GM19452 (cell line): ENCODE measurements at regions not wholly inside any gene's neighbourhood (a gene's known extent, or its start where the extent isn't known, plus 50 kb on each side); places are given as distances from the start of the nearest gene placed in this dataset.
"Not testable (repeated sequence)": the region's sequence is repeated elsewhere in the genome, so short reads cannot be mapped to it uniquely, and the experiment has no call there.

Experiments used
- ATAC-seq: cut with Tn5 transposase; IDR thresholded peaks from one replicate; pipeline ENCODE4 v1.9.1; 2021; ENCODE audit not compliant: unreplicated experiment

DNA sequence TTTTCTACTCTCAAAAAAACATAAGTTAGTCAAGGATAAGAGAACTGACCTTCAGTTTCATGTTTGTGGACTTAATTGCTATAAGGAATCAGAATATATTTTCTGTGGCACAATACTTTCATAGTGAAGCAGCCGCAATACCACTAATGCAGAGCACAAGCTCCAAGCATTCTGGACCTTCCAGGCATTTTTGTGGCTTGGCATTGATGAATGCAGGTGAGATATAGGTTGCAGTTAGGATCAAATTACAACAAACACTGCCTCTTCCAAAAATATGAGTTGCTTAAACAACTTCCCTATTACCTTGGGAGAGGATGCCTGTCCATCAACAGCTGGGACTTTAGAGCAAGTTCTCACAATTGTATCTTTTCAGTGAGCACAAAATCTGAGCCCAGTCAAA is 162.8 kb upstream of the RSPO3 start:
- ATAC-seq, result no peak

DNA sequence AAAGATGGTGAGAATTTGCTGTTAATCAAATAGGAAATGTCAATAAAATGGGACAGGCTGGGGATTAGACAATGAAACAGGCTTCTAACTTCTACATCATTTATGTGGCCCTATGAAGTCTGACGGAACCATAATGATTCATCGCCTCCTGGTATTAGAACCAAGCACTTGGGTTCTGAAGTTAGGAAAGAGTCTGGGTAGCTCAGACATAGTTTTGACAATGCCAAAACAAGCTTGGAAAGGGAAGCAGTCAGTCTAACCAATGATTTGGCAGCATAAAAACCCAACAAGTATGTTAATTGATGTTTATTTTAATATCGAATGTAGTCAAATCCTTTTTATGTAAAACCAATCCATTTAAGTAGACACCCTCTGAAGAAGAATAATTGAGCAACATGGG is 160.8 kb upstream of the RSPO3 start:
- no peak for ATAC-seq

DNA sequence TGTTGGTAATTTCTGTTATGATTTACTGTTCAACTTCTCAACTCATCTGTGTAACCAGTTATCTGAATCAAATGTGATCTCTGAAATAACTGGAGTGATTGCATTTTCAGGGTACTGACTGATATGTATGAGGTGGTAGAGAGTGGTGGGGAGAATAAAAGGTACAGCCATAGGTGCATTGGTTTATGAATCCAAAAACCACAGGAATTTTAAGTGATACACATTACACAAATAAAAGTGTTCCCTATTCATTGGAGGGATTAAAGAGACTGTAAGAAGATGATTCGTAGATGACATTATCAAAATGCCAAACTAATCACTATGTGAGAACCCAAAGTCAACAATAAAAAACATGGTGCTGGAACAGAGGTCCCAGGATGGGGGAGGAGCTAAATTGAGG is 158.7 kb upstream of the RSPO3 start:
- ATAC-seq, result no peak

DNA sequence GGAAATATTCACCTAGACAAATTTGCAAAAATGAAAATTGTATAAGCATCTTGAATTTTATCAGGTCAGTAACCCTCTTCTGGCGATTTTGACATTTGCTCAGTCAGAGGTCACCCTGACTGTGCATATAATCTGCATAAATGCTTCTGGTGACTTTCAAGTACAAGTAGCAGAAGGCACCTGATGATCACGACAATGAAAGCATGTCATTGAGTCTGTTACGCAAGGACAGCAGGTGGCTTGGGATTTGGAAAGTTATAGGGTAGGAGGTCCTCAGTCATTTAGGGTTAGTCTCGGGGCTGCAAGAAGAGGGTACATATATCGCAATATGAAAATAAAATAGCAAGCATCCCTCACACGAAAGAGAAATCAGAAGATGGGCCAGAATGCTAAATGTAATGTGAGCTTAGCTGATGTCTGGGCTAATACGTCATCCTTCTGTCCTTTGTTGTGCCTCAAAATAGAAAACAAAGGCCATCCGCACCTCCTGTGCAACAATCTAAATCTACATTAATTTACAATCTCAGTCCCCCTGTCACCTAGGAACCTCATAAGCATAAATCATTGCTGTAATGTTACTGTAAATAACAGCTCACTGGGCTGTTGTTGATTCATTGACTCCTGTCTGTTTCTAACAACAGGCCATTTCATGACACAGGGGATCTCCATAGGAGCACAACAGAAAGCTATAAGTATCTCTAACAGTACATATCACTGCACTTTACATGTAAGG is 155.2 kb upstream of the RSPO3 start:
- ATAC-seq, result no peak

DNA sequence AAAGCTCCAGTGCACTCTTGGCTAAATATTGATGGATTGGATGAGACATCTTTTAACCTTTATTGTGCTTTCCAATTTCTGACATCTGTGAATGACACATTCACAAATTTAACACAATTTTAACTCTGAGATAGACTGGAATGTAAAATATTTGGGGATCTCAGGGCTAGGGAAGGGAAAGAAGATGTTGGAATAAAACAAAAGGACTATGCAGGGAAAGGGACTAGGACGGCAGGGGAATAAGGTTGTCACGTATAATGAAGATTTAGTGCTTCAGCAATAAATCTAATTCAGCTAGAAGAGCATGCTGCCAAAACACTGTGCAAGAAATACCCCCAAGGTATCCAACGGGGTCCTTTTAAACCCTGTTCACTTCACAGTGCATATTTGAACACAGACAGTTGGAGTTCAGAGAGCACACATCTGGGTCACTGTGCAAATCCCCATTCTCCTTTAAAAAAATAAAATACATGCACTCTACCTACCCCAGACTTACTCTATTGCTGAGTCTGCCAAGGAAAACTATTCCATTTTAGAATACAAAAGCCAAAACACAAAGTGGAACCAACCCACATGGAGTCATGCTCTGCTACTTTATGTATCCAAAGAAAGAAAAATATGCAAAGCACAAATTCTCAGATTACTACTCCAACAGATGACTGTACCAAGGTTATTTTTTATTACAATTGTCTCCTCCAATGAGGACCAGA is 151.0 kb upstream of the RSPO3 start:
- no peak for ATAC-seq

DNA sequence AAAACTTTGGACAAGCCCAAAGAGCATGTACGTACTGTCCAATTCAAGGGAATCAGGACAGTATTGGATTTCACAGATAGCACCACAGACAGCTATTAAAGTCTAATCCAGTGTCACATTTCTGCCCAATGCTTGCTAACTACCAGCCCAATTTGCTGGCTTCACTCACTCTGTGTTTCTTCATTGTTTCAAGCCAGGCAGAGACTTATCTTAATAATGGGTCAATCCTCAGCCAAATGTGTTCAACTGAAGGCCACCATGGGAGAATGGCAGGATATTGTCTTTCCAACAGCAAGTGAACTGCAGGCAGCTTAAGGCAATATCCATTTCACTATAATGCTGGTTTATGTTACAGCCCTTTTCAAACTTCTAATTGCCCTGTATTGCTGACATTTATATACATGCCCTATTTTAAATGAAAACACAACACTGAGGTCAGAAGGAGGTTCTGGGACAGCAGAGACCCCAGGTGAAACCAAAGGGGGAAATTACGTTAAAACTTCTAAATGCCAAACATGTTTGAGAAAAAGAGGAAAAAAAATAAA is 142.1 kb upstream of the RSPO3 start:
- no peak for ATAC-seq

DNA sequence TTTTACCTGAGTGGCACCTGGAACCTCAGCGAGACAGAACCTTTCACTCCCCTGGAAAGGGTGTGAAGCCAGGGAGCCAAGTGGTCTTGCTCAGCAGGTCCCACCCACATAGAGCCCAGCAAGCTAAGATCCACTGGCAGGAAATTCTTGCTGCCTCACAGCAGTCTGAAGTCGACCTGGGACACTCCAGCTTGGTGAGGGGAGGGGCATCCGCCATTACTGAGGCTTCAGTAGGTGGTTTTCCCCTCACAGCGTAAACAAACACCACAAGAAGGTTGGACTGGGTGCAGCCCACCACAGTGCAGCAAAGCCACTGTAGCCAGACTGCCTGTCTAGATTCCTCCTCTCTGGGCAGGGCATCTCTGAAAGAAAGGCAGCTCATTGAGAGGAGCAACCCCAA is 134.7 kb upstream of the RSPO3 start:
- no peak for ATAC-seq

DNA sequence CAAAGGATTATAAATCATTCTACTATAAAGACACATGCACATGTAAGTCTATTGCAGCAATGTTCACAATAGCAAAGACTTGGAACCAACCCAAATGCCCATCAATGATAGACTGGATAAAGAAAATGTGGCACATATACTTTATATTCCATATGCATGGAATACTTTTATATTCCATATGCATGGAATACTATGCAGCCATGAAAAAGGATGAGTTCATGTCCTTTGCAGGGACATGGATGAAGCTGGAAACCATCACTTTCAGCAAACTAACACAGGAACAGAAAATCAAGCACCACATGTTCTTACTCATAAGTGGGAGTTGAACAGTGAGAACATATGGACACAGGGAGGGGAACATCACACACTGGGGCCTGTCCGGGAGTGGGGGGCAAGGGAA is 130.3 kb upstream of the RSPO3 start:
- not testable (repeated sequence) for ATAC-seq

DNA sequence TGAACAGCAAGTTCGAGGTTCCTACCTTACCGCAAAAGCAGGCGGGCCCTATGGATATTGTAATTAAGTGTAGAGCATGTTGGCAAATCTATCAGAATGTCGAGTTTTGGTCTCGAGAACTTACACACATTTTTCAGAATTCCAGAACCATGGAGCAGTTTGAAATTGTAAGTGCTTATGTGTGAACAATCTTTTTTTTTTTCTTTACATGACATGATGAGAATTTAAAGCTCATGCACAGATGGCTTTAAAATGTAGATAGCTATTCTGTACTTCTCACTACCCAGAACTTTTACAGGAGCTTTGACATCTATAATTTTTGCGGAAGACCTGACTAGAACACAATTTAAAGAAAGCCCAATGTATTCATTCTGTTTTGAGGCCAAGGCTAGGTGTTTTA is 117.8 kb upstream of the RSPO3 start:
- no peak for ATAC-seq

DNA sequence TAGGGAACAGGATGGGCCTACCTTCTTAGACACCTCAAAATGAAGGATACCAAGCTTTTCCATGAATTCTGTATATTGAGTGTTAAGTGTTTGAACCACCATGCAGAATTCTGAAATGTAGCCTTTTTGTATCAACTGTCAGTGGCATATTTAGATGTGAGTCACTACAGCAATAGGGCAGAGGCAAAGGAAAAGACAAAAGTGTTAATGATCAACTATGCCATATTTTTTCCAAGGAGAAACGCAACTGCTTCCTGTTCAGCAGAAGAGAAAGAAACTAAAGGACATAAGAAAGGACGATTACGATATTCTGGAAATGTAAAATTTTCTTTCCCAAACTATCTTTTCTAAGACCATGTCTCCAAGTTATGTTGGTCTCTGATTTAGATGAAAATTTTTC is 104.6 kb upstream of the RSPO3 start:
- ATAC-seq, result no peak

DNA sequence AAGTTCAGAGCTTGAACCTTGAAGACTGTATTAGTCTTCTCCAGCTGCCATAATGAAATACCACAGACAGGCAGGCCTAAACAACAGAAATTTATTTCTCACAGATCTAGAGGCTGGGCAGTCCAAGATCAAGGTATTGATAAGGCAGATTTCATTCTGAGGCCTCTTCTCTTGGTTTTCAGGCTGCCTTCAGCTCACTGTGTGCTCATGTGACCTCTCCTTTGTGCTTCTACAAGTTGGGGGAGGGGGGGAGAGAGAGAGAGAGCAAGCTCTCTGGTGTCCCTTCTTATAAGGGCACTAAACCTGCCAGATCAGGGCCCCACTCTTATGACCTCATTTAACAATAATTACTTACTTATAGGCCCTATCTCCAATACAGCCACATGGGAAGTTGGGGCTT is 102.6 kb upstream of the RSPO3 start:
- no peak for ATAC-seq

DNA sequence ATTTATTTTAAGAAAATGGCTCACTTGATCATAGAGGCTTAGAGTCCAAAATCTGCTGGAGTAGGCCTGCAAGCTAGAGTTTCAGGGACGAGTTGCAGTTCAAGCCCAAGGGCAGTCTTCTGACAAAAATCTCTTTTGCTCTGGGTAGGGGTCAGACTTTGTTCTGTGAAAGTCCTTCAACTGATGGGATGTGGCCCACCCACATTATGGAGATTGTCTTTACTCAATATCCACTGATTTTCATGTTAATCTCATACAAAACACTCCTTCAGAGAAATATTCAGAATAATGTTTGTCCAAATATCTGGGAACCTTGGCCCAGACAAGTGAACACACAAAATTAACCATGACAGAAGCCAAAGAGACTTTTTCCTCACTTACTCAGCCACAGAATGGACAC is 98.6 kb upstream of the RSPO3 start:
- ATAC-seq, result no peak

DNA sequence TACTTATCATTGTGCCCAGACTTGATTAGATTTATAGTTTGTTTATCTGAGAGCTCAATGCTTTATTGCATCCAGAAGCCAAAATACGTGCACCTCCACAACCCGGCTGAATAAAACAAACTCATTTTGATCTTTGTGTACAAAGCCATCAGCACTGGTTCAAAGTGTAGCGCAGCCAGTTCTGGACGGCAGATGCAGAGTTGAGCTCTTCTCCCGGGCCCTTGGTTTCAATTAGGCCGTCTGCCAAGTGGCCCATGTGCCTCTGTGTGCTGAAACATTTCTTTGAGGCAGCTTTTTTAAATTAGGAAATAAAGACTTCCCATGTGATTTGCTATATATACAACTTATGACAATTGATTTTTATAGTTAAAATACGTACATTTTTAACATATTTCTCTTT is 96.2 kb upstream of the RSPO3 start:
- no peak for ATAC-seq

DNA sequence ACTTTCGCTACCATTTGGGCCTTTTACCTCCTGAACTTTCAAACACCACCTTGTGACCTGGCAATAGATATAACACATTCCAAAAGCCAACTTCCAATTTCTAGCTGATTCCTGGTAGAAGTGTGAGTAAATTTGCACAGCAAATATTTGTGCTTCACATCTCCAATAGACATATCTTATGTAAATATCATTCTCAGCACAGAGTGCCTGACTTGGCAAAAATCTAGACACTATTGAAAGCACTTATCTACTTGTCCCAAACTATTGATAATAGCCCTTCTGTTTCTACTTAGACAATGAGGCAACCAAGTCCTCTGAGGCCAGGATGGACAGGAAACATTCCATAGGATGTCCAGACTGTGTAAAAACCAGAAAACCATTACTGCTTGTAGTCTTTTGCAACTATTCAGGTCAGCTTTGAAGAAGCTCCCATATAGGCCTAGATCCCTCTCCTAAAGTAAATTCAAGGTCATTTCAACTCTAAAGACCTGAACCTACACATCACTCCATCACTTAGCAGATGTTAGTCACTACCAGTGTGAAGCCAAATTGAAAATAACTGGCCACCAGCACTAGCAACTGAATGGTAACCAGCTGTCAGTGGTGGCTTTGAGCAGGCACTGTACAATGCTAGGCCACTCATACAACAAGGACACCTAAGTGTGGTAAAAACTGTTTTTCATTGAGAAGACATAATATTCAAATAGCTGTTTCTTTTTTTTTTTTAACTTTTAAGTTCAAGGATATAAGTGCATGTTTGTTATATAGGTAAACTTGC is 95.3 kb upstream of the RSPO3 start:
- no peak for ATAC-seq

DNA sequence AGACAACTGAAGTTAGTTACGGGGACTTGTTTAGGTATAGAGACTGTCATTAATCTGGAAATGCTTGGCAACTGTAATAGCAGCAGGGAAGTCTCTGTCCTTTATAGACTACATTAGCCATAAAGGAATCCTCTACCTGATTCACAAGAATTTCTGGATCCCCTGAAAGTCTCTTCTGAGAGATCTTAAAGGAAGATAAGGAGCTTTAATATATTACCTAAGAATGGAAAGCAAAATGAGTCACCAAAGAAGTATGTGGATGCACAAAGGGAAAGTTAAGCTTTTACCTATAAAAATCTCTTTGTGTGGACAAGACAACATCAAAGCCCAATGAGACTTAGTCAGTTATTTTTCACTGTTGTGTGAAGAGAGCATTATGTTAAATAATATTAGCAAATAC is 92.2 kb upstream of the RSPO3 start:
- ATAC-seq, result no peak

DNA sequence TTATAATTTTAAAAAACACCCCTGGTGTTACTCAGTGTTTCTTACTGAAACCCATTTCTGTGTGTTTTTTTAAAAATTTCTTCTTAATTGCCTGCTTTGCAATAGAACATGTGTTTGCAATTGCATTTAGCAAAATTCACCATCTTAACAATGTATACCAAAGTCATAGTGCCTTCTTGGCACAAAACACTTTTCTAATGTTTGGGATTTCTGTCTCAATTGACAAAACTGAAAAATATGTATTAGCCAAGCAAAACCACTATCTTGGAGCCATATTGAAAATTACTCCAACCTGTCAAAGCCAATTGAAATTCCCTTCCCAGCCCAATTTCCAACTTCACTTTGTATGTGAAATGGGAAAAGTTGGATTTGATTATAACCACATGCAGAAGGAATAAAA is 88.4 kb upstream of the RSPO3 start:
- no peak for ATAC-seq

DNA sequence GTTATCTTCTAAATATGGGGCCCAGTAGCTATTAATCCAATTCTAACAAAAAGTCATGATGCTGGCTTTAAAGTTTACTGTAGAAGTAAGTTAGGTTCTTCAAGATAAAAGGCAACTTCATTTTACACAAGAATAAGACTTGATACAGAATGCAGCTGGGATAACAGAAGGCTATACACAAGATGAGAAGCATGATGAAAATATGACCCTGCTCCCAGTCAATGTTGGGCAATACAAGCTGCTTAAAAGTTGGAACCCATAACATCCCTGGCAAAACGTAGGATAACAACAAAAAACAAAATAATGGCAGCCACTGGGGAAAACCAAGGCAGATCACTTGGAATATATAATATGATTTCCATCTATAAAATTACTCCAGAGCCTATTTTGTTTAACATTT is 87.6 kb upstream of the RSPO3 start:
- ATAC-seq, result no peak

DNA sequence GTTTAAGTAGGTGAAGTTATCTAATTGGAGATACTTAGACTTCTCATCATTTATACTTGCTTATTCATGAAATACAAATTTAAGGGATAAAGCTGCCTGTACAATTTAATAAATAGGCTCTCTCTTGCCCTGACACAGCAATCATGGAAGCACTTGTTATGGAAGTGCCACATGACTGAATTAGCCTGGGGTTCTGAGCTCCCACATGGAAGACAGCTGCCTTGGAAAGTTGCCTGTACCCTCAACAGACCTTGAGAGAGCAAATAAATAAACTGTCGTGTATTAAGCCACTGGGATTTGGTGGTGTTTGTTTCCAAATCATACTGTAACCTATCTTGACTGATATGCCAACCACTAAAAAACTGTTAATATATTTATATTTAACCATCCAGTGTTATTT is 87.0 kb upstream of the RSPO3 start:
- no peak for ATAC-seq

DNA sequence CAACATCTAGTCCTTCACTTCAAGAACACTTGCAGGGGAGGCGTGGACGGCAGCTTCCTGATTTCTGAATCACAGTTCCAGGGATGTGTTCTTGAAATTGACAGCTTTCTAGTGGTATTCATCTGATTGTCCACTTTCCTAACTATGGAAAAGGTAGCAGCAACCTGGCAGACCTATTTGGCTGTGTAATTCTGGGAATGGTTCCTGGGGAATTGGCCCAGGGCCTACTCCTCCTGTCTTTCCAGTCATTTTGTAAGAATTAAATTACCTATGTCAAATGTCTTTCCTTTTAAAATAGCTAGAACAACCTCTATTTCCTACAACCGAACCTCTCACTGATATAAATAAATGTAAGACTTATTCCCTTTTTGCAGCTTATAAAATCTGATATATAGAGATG is 85.5 kb upstream of the RSPO3 start:
- ATAC-seq, result no peak

DNA sequence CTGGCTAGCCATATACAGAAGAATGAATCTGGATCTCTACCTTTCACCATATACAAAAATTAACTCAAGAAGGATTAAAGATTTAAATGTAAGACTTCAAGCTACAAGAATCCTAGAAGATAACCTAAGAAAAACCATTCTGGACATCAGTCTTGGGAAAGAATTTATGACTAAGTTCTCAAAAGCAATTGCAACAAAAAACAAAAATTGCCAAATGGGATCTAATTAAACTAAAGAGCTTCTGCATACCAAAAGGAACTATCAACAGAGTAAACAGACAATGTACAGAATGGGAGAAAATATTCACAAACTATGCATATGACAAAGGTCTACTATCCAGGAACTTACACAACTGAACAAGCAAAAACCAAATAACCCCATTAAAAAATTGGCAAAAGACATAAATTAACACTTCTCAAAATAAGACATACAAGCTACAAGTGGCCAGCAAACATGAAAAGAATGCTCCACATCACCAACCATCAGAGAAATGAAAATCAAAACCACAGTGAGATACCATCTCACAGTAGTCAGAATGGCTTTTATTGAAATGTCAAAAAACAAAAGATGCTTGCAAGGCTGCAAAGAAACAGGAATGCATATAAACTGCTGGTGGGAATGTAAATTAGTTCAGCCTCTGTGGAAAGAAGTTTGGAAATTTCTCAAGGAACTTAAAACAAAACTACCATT is 66.8 kb upstream of the RSPO3 start:
- ATAC-seq, result no peak
